ENCODE measurements at regions not wholly inside any gene's neighbourhood (a gene's known extent, or its start where the extent isn't known, plus 50 kb on each side); places are given as distances from the start of the nearest gene placed in this dataset.
"Not testable (repeated sequence)": the region's sequence is repeated elsewhere in the genome, so short reads cannot be mapped to it uniquely, and the experiment has no call there.

- H3K9ac ChIP-seq (ENCODE audit: low read length); POLR2A ChIA-PET; RAD21 ChIA-PET (ENCODE audit: low non-redundant PET in 1 of 2, low total read pairs in 2 of 2, uncharacterized antibody in 2 of 2, unreplicated experiment in 2 of 2); H3K4me1 ChIP-seq (ENCODE audit: control insufficient read depth in 1 of 2, insufficient read depth in 2 of 2, low read length in 2 of 2); H3K36me3 ChIP-seq (ENCODE audit: control insufficient read depth in 1 of 2, insufficient read depth in 2 of 2, low read length in 2 of 2); CTCF ChIA-PET; H3K9me3 ChIP-seq (ENCODE audit: control insufficient read depth in 1 of 2, insufficient read depth in 1 of 2, low read depth in 1 of 2, low read length in 2 of 2); BruUV-seq (replicated peaks); H3K27ac ChIP-seq (ENCODE audit: low read depth, low read length); ATAC-seq; H4K20me1 ChIP-seq (ENCODE audit: insufficient read depth); H3K27me3 ChIP-seq (ENCODE audit: insufficient read depth, low read length); H3K9me2 ChIP-seq (ENCODE audit: insufficient read depth); H3K79me2 ChIP-seq (ENCODE audit: insufficient read depth, low read length); DNase-seq (ENCODE audit: low read depth, low spot score); H2AFZ ChIP-seq (ENCODE audit: low read depth, low read length, poor library complexity, severe bottlenecking); intact Hi-C loops (cut with micrococcal nuclease); H3K4me2 ChIP-seq (ENCODE audit: low read length); H3K4me3 ChIP-seq (replicated peaks in 1 of 2; ENCODE audit: low read depth in 1 of 2, low read length in 2 of 2): not testable (repeated sequence)
Measured at GRCh38 chr18:70766254-70766653, 477.4 kb downstream of the SOCS6 start.

- ATAC-seq = no peak
- H3K4me3 ChIP-seq (replicated peaks in 1 of 2; ENCODE audit: low read depth in 1 of 2, low read length in 2 of 2) = no peak overlapping the region
- no peaks in the 10 kb centered on the region for H3K27me3 ChIP-seq (ENCODE audit: insufficient read depth, low read length)
- intact Hi-C loops (cut with micrococcal nuclease) = no loop called here
- no peaks in the 10 kb centered on the region for H3K79me2 ChIP-seq (ENCODE audit: insufficient read depth, low read length)
- no peaks in the 10 kb centered on the region for H3K9me2 ChIP-seq (ENCODE audit: insufficient read depth)
- H2AFZ ChIP-seq (ENCODE audit: low read depth, low read length, poor library complexity, severe bottlenecking) = no peak overlapping the region
- H3K9me3 ChIP-seq (ENCODE audit: control insufficient read depth in 1 of 2, insufficient read depth in 1 of 2, low read depth in 1 of 2, low read length in 2 of 2) = no peaks in the 10 kb centered on the region
- ChIA-PET CTCF (no interaction called here), POLR2A (no interaction called here), RAD21 (ENCODE audit: low non-redundant PET in 1 of 2, low total read pairs in 2 of 2, uncharacterized antibody in 2 of 2, unreplicated experiment in 2 of 2) (no interaction called here)
- H3K4me2 ChIP-seq (ENCODE audit: low read length) = no peak overlapping the region
- no peak for DNase-seq (ENCODE audit: low read depth, low spot score)
- no peak overlapping the region for H3K9ac ChIP-seq (ENCODE audit: low read length)
- no peaks in the 10 kb centered on the region for H3K4me1 ChIP-seq (ENCODE audit: control insufficient read depth in 1 of 2, insufficient read depth in 2 of 2, low read length in 2 of 2)
- TF ChIP-seq TCF7L2 (IDR thresholded peaks at IDR 0.05; ENCODE audit: borderline replicate concordance, extremely low read depth, insufficient read depth, insufficient read length) = no peak
- TF ChIP-seq CBX3 (IDR thresholded peaks at IDR 0.05; ENCODE audit: low read depth) = no peak
- BruUV-seq (replicated peaks) = no TSS peak
- H4K20me1 ChIP-seq (ENCODE audit: insufficient read depth) = no peaks in the 10 kb centered on the region
- no peaks in the 10 kb centered on the region for H3K36me3 ChIP-seq (ENCODE audit: control insufficient read depth in 1 of 2, insufficient read depth in 2 of 2, low read length in 2 of 2)
- H3K27ac ChIP-seq (ENCODE audit: low read depth, low read length) = no peak overlapping the region
Measured at GRCh38 chr18:70762812-70763211, 474.0 kb downstream of the SOCS6 start.

- BruUV-seq (replicated peaks) = no TSS peak
- no peak overlapping the region for H3K4me2 ChIP-seq (ENCODE audit: low read length)
- H3K79me2 ChIP-seq (ENCODE audit: insufficient read depth, low read length) = no peaks in the 10 kb centered on the region
- H3K9ac ChIP-seq (ENCODE audit: low read length) = no peak overlapping the region
- RAD21 ChIA-PET (ENCODE audit: low non-redundant PET in 1 of 2, low total read pairs in 2 of 2, uncharacterized antibody in 2 of 2, unreplicated experiment in 2 of 2) = no interaction called here
- H4K20me1 ChIP-seq (ENCODE audit: insufficient read depth) = no peaks in the 10 kb centered on the region
- H3K4me3 ChIP-seq (replicated peaks in 1 of 2; ENCODE audit: low read depth in 1 of 2, low read length in 2 of 2) = no peak overlapping the region
- H3K4me1 ChIP-seq (ENCODE audit: control insufficient read depth in 1 of 2, insufficient read depth in 2 of 2, low read length in 2 of 2) = no peaks in the 10 kb centered on the region
- ATAC-seq = no peak
- no peaks in the 10 kb centered on the region for H3K36me3 ChIP-seq (ENCODE audit: control insufficient read depth in 1 of 2, insufficient read depth in 2 of 2, low read length in 2 of 2)
- H3K9me3 ChIP-seq (ENCODE audit: control insufficient read depth in 1 of 2, insufficient read depth in 1 of 2, low read depth in 1 of 2, low read length in 2 of 2) = no peaks in the 10 kb centered on the region
- intact Hi-C loops (cut with micrococcal nuclease) = no loop called here
- no peak overlapping the region for H2AFZ ChIP-seq (ENCODE audit: low read depth, low read length, poor library complexity, severe bottlenecking)
- CTCF ChIA-PET = no interaction called here
- DNase-seq (ENCODE audit: low read depth, low spot score) = no peak
- POLR2A ChIA-PET = no interaction called here
- H3K27ac ChIP-seq (ENCODE audit: low read depth, low read length) = no peak overlapping the region
- H3K27me3 ChIP-seq (ENCODE audit: insufficient read depth, low read length) = no peaks in the 10 kb centered on the region
- no peaks in the 10 kb centered on the region for H3K9me2 ChIP-seq (ENCODE audit: insufficient read depth)
- TF ChIP-seq TCF7L2 (IDR thresholded peaks at IDR 0.05; ENCODE audit: borderline replicate concordance, extremely low read depth, insufficient read depth, insufficient read length) (no peak), SIN3A (IDR thresholded peaks at IDR 0.05; ENCODE audit: low read depth) (no peak), ZBTB33 (IDR thresholded peaks at IDR 0.05; ENCODE audit: extremely low read depth, insufficient replicate concordance, low read length) (no peak), SRF (IDR thresholded peaks at IDR 0.05; ENCODE audit: low read depth) (no peak), RAD21 (IDR thresholded peaks at IDR 0.05; ENCODE audit: low read depth) (no peak), JUND (IDR thresholded peaks at IDR 0.05) (no peak), POLR2A (IDR thresholded peaks at IDR 0.05; ENCODE audit: borderline replicate concordance, extremely low read depth, insufficient read depth, insufficient read length) (no peak), CEBPB (IDR thresholded peaks at IDR 0.05; ENCODE audit: low read depth) (no peak), ELF1 (IDR thresholded peaks at IDR 0.05; ENCODE audit: borderline replicate concordance, low read depth) (no peak), EZH2phosphoT487 (IDR thresholded peaks at IDR 0.05; ENCODE audit: borderline replicate concordance) (no peak)
- TF ChIP-seq, protein P1, sequence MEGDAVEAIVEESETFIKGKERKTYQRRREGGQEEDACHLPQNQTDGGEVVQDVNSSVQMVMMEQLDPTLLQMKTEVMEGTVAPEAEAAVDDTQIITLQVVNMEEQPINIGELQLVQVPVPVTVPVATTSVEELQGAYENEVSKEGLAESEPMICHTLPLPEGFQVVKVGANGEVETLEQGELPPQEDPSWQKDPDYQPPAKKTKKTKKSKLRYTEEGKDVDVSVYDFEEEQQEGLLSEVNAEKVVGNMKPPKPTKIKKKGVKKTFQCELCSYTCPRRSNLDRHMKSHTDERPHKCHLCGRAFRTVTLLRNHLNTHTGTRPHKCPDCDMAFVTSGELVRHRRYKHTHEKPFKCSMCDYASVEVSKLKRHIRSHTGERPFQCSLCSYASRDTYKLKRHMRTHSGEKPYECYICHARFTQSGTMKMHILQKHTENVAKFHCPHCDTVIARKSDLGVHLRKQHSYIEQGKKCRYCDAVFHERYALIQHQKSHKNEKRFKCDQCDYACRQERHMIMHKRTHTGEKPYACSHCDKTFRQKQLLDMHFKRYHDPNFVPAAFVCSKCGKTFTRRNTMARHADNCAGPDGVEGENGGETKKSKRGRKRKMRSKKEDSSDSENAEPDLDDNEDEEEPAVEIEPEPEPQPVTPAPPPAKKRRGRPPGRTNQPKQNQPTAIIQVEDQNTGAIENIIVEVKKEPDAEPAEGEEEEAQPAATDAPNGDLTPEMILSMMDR (IDR thresholded peaks at IDR 0.05 in 2 of 3, conservative IDR thresholded peaks at IDR 0.05 in 1 of 3; ENCODE audit: borderline replicate concordance in 1 of 3, insufficient read depth in 1 of 3, low read depth in 2 of 3, low read length in 2 of 3) = no peak
Measured at GRCh38 chr18:70758780-70759179, 469.9 kb downstream of the SOCS6 start.

All from HCT116 (cell line).